GM23338 (cell line): ENCODE measurements at regions not wholly inside any gene's neighbourhood (a gene's known extent, or its start where the extent isn't known, plus 50 kb on each side); places are given as distances from the start of the nearest gene placed in this dataset.

Source experiments
- CREB1 ChIP-seq: fragments of 250-450 bp; sonication (Bioruptor Pico); IDR thresholded peaks from 2 replicates; pipeline ENCODE4 v1.5.0; 2020; ENCODE audit warnings: low read depth, mild to moderate bottlenecking, moderate library complexity
- CTCF ChIP-seq, 2 experiments: fragments of 200-600 bp in 1 of 2; sonication (generic) in 1 of 2; conservative IDR thresholded peaks; 2 replicates each; pipeline versions ENCODE4 v1.5.1 to v1.6.1; 2016 to 2017; ENCODE audit warnings: antibody characterized with exemption in 2 of 2, low read depth in 2 of 2, mild to moderate bottlenecking in 2 of 2, moderate library complexity in 1 of 2
- ETS1 ChIP-seq: IDR thresholded peaks from 2 replicates; pipeline ENCODE4 v1.6.1; 2016; ENCODE audit warnings: antibody characterized with exemption
- EZH2 ChIP-seq: fragments of 200-600 bp; sonication (generic); IDR thresholded peaks from one replicate; pipeline ENCODE4 v1.8.0; 2017; ENCODE audit warnings: antibody characterized with exemption, mild to moderate bottlenecking, low read depth; ENCODE audit not compliant: unreplicated experiment
- EZH2phosphoT487 ChIP-seq: fragments of 200-600 bp; sonication (generic); IDR thresholded peaks from one replicate; pipeline ENCODE4 v1.8.1; 2018; ENCODE audit warnings: antibody characterized with exemption; ENCODE audit not compliant: unreplicated experiment
- JUNB ChIP-seq: IDR thresholded peaks from one replicate; pipeline ENCODE4 v1.6.1; 2016; ENCODE audit warnings: antibody characterized with exemption; ENCODE audit not compliant: unreplicated experiment
- NANOG ChIP-seq: IDR thresholded peaks from 2 replicates; pipeline ENCODE4 v1.6.1; 2016; ENCODE audit warnings: antibody characterized with exemption, borderline replicate concordance
- POLR2AphosphoS5 ChIP-seq: IDR thresholded peaks from 2 replicates; pipeline ENCODE4 v1.6.1; 2016; ENCODE audit warnings: antibody characterized with exemption, low read depth
- REST ChIP-seq: IDR thresholded peaks from one replicate; pipeline ENCODE4 v1.6.1; 2018; ENCODE audit warnings: antibody characterized with exemption; ENCODE audit not compliant: unreplicated experiment
- STAT1 ChIP-seq: IDR thresholded peaks from one replicate; pipeline ENCODE4 v1.6.1; 2016; ENCODE audit warnings: antibody characterized with exemption; ENCODE audit not compliant: unreplicated experiment
- ZNF114 ChIP-seq: fragments of 250-450 bp; sonication (Bioruptor Pico); IDR thresholded peaks from 2 replicates; pipeline ENCODE4 v1.5.0; 2020; ENCODE audit warnings: mild to moderate bottlenecking, moderate library complexity
- ZNF331 ChIP-seq: fragments of 250-450 bp; sonication (Bioruptor Pico); IDR thresholded peaks from 2 replicates; pipeline ENCODE4 v1.5.0; 2020; ENCODE audit warnings: low read depth, mild to moderate bottlenecking, moderate library complexity

GRCh38 chr10:129272866-129273650, 194.0 kb upstream of the MGMT start:
- TF ChIP-seq CTCF (conservative IDR thresholded peaks at IDR 0.05; ENCODE audit: low read depth in 2 of 2) (no peak), EZH2 (no peak), STAT1 (no peak), POLR2AphosphoS5 (no peak), EZH2phosphoT487 (no peak), ETS1 (no peak), REST (no peak), ZNF331 (CRISPR knock-in tag) (no peak), JUNB (no peak), CREB1 (CRISPR knock-in tag) (no peak), ZNF114 (no peak), NANOG (no peak)
